Islet of Langerhans (tissue), 1 donor: ENCODE measurements at regions not wholly inside any gene's neighbourhood (a gene's known extent, or its start where the extent isn't known, plus 50 kb on each side); places are given as distances from the start of the nearest gene placed in this dataset.
A peak's percentile ranks its signal among the peaks of the same experiment; 100 is the strongest.

ENCODE experiments used
- FAIRE-seq: peaks from one replicate; lab custom pipeline; 2011; peaks lifted over from hg19 to GRCh38; lab: Jason Lieb, UNC

DNA sequence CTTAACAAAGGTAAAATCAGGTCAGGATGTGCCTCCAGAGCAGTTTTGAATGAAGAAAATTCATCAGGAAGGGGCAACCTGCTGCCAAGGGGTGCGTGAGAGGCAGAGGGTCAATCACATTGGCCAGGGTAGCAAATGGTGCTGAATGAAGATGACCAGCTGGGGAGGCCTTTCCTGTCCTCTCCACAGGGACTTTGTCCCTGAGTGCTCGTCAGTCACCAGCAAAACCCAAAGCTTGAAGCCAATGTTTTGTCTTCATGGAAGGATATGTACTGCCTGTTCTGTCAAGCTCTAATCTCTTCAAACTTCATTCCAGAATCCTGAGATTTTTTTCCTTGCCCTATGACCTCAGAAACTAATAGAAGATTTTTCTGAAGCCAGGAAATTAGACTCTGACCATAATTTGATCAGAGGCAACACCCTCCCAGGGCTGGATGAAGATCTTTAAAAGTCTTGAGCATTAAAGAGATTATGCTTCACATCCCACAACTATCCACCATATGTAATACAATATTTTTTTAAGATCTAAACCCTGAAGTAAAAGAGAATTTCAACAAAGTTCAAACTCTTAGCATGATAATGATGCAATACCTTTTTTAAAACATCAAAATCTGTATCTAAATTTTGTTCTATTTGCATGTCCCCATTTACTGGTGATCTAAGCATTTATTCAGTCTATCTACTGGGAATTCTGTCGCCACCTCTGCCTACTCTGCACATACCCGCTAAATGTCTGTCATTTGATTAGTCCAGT lies 243.0 kb downstream of the SNX13 start:
- FAIRE-seq = no peak

DNA sequence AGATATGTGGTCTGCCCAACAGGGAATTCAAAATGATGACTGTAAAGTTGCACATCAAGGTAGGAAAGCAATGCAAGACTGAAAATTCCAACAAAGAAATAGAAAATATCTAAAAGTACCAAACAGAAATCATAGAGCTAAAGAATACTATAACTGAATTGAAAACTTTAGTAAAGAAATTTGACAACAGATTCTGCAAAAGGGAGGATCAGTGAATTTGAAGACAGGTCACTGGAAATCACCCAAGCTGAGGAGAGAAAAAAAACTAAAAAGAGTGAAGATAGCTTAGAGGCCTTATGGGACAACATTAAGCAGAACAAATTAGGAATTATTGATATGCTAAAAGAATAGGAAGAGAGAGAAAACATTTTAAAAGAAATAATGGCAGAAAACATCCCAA lies 240.6 kb downstream of the SNX13 start:
- FAIRE-seq = no peak

DNA sequence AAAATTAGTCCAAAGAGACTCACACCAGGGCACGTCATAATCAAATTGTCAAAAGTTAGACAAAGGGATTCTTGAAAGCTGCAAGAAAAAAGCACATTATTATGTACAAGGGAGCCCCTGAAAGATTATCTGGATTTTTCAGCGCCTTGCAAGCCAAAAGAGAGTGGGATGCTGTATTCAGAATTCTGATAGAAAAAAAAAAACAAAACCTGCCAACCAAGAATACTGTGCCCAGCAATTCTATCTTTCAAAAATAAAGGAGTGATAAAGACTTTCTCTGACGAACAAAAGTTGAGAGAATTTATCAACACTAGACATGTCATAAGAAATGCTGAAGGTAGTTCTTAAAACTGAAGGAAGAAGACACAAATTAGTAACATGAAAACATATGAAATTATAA lies 240.2 kb downstream of the SNX13 start:
- no peak for FAIRE-seq

- FAIRE-seq = no peak
These were observed 234.0 kb downstream of the SNX13 start for GRCh38 chr7:17706275-17706674.

- FAIRE-seq = peak; percentile 84
These were observed 233.6 kb downstream of the SNX13 start for GRCh38 chr7:17706734-17707133.

DNA sequence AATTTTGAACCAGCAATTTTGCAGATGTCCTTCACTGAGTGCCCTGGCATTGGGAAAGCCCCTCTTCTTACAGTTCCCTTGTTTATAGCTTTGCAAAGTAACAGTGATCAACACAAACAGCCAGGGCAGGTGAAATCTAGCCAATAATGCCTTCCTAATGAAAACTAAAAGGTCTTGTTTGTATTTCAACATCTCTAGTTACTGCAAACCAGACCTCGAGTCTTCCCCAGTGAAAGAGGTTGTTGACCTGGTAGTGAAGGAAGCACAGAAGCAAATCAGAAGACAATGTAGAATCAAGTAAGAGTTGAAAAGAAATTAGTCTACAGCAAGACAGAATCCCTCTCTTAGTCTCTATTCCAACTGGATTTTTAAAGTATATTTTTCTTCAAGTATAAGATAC lies 231.2 kb downstream of the SNX13 start:
- FAIRE-seq = no peak

DNA sequence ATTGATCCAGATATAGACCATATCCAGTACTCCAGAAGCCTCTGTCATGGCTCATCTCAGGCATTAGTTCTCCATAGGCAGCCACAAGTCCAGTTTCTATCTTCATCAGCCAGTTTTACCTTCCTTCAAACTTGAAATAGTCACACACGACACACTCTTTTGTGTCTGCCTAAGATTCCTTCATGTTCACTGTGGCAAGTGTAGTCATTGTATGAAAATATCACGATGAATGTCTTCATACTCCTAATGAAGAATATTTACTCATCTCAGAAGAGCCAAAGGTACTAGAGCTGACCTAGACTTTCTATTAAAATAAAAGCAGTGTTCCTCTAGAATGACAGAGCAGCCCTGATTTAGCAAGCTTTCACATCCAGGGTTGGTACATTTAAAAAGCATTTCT lies 230.7 kb downstream of the SNX13 start:
- no peak for FAIRE-seq

GRCh38 chr7:17710312-17710711 lies 230.0 kb downstream of the SNX13 start:
- no peak for FAIRE-seq

DNA sequence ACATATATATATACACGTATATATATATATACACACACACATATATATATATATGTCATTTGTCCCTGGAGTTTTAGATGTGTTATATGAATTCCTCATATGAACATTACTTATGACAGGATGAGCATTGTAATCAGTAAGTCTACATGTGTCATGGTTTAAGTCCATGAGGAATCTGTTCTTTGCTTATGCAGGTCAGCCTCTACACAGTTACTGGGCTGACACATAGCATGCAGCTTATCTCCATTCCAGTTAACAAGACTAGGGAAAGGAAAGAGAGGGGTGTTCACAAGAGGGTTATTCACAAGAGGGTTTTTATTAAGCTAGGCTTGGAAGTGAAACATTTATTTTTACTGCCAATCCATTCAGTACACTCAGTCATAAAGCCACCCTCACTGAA lies 226.7 kb downstream of the SNX13 start:
- no peak for FAIRE-seq

- no peak for FAIRE-seq
These were observed 223.5 kb downstream of the SNX13 start for GRCh38 chr7:17716816-17717215.

GRCh38 chr7:17719998-17720397 lies 220.3 kb downstream of the SNX13 start:
- FAIRE-seq = no peak

DNA sequence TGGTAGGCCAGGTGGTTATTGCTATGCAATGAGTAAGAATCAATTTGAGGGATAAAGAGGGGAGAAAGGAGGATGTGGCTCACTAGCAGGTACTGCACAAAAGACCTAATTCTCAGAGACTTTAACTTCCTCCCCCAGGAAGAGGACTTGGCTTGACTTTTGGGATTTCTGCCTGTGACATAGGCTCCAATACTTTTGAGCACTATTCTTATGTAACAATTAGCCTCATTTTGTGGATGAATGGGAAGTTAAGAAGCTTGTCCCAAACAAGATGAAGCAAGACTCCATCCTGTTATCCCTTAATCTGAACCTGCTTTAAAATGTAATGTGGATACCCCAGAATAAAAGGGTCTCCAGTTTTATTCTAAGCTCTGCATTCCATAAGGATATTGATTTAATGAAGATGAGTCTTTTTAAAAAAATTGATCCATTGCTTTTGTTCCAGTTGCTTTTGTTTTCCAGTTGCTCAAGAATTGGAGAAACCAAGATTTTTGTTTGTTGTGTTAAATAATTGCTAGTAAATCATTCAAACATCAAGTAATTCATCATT lies 218.5 kb downstream of the SNX13 start:
- no peak for FAIRE-seq

- no peak for FAIRE-seq
These were observed 217.5 kb downstream of the SNX13 start for GRCh38 chr7:17722798-17723197.

DNA sequence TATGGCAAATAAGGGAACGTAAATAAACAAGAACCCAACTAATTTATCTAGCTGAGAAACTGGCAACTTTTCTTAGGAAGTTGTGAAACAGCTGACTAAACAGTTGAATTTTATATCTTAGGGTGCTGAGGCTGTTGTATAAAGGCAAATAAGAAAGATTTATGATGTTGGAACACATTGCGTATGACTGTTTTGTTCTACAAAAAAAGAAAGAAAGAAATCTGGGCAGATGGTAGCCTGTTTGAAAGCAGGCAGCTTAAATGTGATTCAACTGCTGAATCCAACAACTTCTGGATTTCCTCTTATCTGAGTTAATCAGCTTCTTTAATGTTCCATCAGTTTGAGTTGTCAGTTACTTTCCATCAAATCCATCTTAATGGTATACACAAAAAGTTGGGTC lies 214.5 kb downstream of the SNX13 start:
- no peak for FAIRE-seq

- no peak for FAIRE-seq
These were observed 208.2 kb downstream of the SNX13 start for GRCh38 chr7:17732083-17732482.
